ENCODE measurements at regions not wholly inside any gene's neighbourhood (a gene's known extent, or its start where the extent isn't known, plus 50 kb on each side); places are given as distances from the start of the nearest gene placed in this dataset.

DNA sequence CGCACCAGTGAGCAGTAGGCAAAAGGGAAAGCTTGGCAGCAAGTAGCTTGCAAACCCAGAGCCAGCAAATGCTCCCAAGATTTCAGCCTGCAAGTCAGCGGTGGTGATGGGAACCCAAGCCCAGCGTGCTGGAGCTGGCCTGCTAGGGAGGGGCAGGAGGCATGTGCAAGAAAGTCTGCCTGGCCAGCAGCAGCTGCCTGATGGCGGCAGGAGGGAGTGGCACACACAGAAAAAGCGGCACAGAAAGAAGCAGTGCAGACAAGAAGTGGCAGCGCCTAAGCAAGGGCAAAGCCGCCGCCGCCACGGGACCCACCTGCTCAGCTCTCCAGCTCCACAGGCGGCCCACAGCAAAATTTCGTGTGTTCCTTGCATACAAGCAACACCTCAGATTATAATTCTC is 1206.5 kb upstream of the PABPC4L start:
- TF ChIP-seq, protein P1, sequence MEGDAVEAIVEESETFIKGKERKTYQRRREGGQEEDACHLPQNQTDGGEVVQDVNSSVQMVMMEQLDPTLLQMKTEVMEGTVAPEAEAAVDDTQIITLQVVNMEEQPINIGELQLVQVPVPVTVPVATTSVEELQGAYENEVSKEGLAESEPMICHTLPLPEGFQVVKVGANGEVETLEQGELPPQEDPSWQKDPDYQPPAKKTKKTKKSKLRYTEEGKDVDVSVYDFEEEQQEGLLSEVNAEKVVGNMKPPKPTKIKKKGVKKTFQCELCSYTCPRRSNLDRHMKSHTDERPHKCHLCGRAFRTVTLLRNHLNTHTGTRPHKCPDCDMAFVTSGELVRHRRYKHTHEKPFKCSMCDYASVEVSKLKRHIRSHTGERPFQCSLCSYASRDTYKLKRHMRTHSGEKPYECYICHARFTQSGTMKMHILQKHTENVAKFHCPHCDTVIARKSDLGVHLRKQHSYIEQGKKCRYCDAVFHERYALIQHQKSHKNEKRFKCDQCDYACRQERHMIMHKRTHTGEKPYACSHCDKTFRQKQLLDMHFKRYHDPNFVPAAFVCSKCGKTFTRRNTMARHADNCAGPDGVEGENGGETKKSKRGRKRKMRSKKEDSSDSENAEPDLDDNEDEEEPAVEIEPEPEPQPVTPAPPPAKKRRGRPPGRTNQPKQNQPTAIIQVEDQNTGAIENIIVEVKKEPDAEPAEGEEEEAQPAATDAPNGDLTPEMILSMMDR (IDR thresholded peaks at IDR 0.05), result no peak
- TF ChIP-seq EP300 (IDR thresholded peaks at IDR 0.05), result no peak
- TF ChIP-seq POLR2A (IDR thresholded peaks at IDR 0.05), result no peak
- no peak for TF ChIP-seq POLR2AphosphoS5 (IDR thresholded peaks at IDR 0.05)

Data from upper lobe of left lung (tissue), 4 donors.